Gastrocnemius medialis (tissue), 4 donors: ENCODE measurements at regions not wholly inside any gene's neighbourhood (a gene's known extent, or its start where the extent isn't known, plus 50 kb on each side); places are given as distances from the start of the nearest gene placed in this dataset.

Experiments used
- ATAC-seq, 2 donors: fragments of 150-250 bp; one replicate each; pipeline ENCODE4 v1.9.1; 2016
- DNase-seq, 2 donors: peaks; one replicate each; pipeline ENCODE4 v3.0.0-alpha.2; 2019
- H3K27ac ChIP-seq, 4 donors: fragments of 200-600 bp; sonication (generic); 1 replicate in 1 of 4; 2 replicates in 3 of 4; pipeline ENCODE4 v1.5.1; 2016 to 2018; ENCODE audit warnings: mild to moderate bottlenecking in 2 of 4, moderate library complexity in 1 of 4
- H3K27me3 ChIP-seq, 3 donors: fragments of 200-600 bp; sonication (generic) in 2 of 3; 1 replicate in 1 of 3; 2 replicates in 2 of 3; pipeline versions ENCODE4 v1.5.1 to v1.6.0; 2016 to 2019; ENCODE audit warnings: mild to moderate bottlenecking in 1 of 3, moderate library complexity in 1 of 3
- H3K36me3 ChIP-seq, 2 donors: fragments of 200-600 bp; sonication (generic) in 1 of 2; one replicate each; pipeline ENCODE4 v1.5.1; 2017 to 2018
- H3K4me1 ChIP-seq, 2 donors: fragments of 200-600 bp; sonication (generic) in 1 of 2; one replicate each; pipeline ENCODE4 v1.5.1; 2016 to 2017; ENCODE audit warnings: mild to moderate bottlenecking in 2 of 2
- H3K4me3 ChIP-seq, 4 donors: fragments of 200-600 bp; sonication (generic) in 3 of 4; 1 replicate in 1 of 4; 2 replicates in 3 of 4; pipeline ENCODE4 v1.5.1; 2016 to 2019; ENCODE audit warnings: mild to moderate bottlenecking in 2 of 4
- H3K9me3 ChIP-seq, 3 donors: fragments of 200-600 bp; sonication (generic) in 2 of 3; 1 replicate in 1 of 3; 2 replicates in 2 of 3; pipeline ENCODE4 v1.5.1; 2016 to 2019
- CTCF ChIP-seq, 5 experiments: fragments of 450-650 bp in 3 of 5; fragments of 200-600 bp in 2 of 5; sonication (generic) in 2 of 5; IDR thresholded peaks in 4 of 5; conservative IDR thresholded peaks in 1 of 5; 1 replicate in 4 of 5; 2 replicates in 1 of 5; pipeline ENCODE4 v1.5.1; 2016 to 2019; ENCODE audit warnings: antibody characterized with exemption in 5 of 5, mild to moderate bottlenecking in 3 of 5, moderate library complexity in 3 of 5
- POLR2A ChIP-seq, 2 donors: fragments of 450-650 bp; IDR thresholded peaks; one replicate each; pipeline ENCODE4 v1.6.1; 2017; ENCODE audit warnings: antibody characterized with exemption in 2 of 2, mild to moderate bottlenecking in 2 of 2, moderate library complexity in 2 of 2
- in situ Hi-C, 4 donors: fragments of 200-750 bp; cut with MboI; loops; one replicate each; pipeline versions ENCODE4 v1.15.0 to v1.8.0; 2017; ENCODE audit warnings: low sequenced_read_pairs in 4 of 4
- intact Hi-C: fragments of 100-400 bp; cut with DNase I; formaldehyde crosslinking; loops from one replicate; pipeline ENCODE4 v1.15.1; 2023; ENCODE audit warnings: low total_unique reads

- in situ Hi-C loops = loop anchor here in 1 of 4 donors (25.0 kb wide), 1 partner anchor 93 kb away; no protein-coding TSS in a partner anchor
- H3K27me3 ChIP-seq = no peaks in the 10 kb centered on the region
- no peaks in the 10 kb centered on the region for H3K36me3 ChIP-seq
- H3K9me3 ChIP-seq = no peaks in the 10 kb centered on the region
- DNase-seq = no peak
- peak in 1 of 2 donors; percentile 54 for ATAC-seq
- no peak overlapping the region for H3K27ac ChIP-seq
- no peak overlapping the region for H3K4me3 ChIP-seq
- no peak for TF ChIP-seq POLR2A (IDR thresholded peaks at IDR 0.05)
- no peak for TF ChIP-seq CTCF (IDR thresholded peaks at IDR 0.05 in 4 of 5, conservative IDR thresholded peaks at IDR 0.05 in 1 of 5)
- H3K4me1 ChIP-seq = no peaks in the 10 kb centered on the region
- intact Hi-C loops = no loop called here
Measured at GRCh38 chr17:63369233-63369632, 76.9 kb downstream of the CYB561 start.

- no peak for TF ChIP-seq POLR2A (IDR thresholded peaks at IDR 0.05)
- no peak for TF ChIP-seq CTCF (IDR thresholded peaks at IDR 0.05 in 4 of 5, conservative IDR thresholded peaks at IDR 0.05 in 1 of 5)
- DNase-seq = no peak
- in situ Hi-C loops (loop anchor here in 1 of 4 donors (25.0 kb wide), 1 partner anchor 92 kb away; no protein-coding TSS in a partner anchor), intact Hi-C loops (no loop called here)
- Histone ChIP-seq H3K4me3 (no peak overlapping the region), H3K27me3 (no peaks in the 10 kb centered on the region), H3K27ac (no peak overlapping the region), H3K9me3 (no peaks in the 10 kb centered on the region), H3K4me1 (no peaks in the 10 kb centered on the region), H3K36me3 (no peaks in the 10 kb centered on the region)
- ATAC-seq = no peak
Measured at GRCh38 chr17:63370696-63371095, 75.4 kb downstream of the CYB561 start.

- no peak overlapping the region for H3K4me3 ChIP-seq
- ATAC-seq = no peak
Measured at GRCh38 chr17:63376949-63377348, 69.2 kb downstream of the CYB561 start.

GRCh38 chr17:63378411-63379375, 67.4 kb downstream of the CYB561 start:
- H3K27ac ChIP-seq = no peak overlapping the region
- H3K4me3 ChIP-seq = no peak overlapping the region
- TF ChIP-seq POLR2A (IDR thresholded peaks at IDR 0.05) (no peak), CTCF (IDR thresholded peaks at IDR 0.05 in 4 of 5, conservative IDR thresholded peaks at IDR 0.05 in 1 of 5) (no peak)
- DNase-seq (no peak), ATAC-seq (no peak)
- intact Hi-C loops = no loop called here
- in situ Hi-C loops = loop anchor here in 1 of 4 donors (25.0 kb wide), 1 partner anchor 91 kb away; no protein-coding TSS in a partner anchor
- H3K27me3 ChIP-seq = no peaks in the 10 kb centered on the region
- H3K36me3 ChIP-seq = no peaks in the 10 kb centered on the region
- H3K9me3 ChIP-seq = no peaks in the 10 kb centered on the region
- H3K4me1 ChIP-seq = no peaks in the 10 kb centered on the region

More at GRCh38 chr17:63376949-63377348, 69.2 kb downstream of the CYB561 start:
- DNase-seq = no peak
- no peaks in the 10 kb centered on the region for H3K36me3 ChIP-seq
- TF ChIP-seq POLR2A (IDR thresholded peaks at IDR 0.05) (no peak), CTCF (IDR thresholded peaks at IDR 0.05 in 4 of 5, conservative IDR thresholded peaks at IDR 0.05 in 1 of 5) (no peak)
- no peaks in the 10 kb centered on the region for H3K9me3 ChIP-seq
- no peak overlapping the region for H3K27ac ChIP-seq
- intact Hi-C loops (no loop called here), in situ Hi-C loops (loop anchor here in 1 of 4 donors (25.0 kb wide), 1 partner anchor 90 kb away; no protein-coding TSS in a partner anchor)
- H3K27me3 ChIP-seq = no peaks in the 10 kb centered on the region
- H3K4me1 ChIP-seq = no peaks in the 10 kb centered on the region
